Naive B cell (primary cell): ENCODE measurements at regions not wholly inside any gene's neighbourhood (a gene's known extent, or its start where the extent isn't known, plus 50 kb on each side); places are given as distances from the start of the nearest gene placed in this dataset.

Source experiments
- ATAC-seq, 2 donors: fragments of 150-1000 bp; cut with Tn5 transposase; 2 replicates each; pipeline ENCODE4 v1.10.0; 2021; ENCODE audit warnings: low read depth in 2 of 2, mild to moderate bottlenecking in 2 of 2, moderate library complexity in 2 of 2
- DNase-seq: peaks from one replicate; pipeline ENCODE4 v3.0.0; 2022
- H3K27ac Mint-ChIP-seq, 6 donors: one replicate each; pipeline ENCODE4 v1.8.0; 2020 to 2022; ENCODE audit warnings: mild to moderate bottlenecking in 6 of 6, mixed read lengths in 6 of 6, moderate library complexity in 5 of 6, inconsistent platforms in 2 of 6
- H3K27me3 Mint-ChIP-seq, 3 donors: one replicate each; pipeline ENCODE4 v1.8.0; 2021 to 2022; ENCODE audit warnings: mixed read lengths in 3 of 3, mild to moderate bottlenecking in 1 of 3
- H3K36me3 Mint-ChIP-seq, 2 donors: one replicate each; pipeline ENCODE4 v1.8.0; 2020 to 2022; ENCODE audit warnings: mixed read lengths in 2 of 2, inconsistent platforms in 1 of 2, mild to moderate bottlenecking in 1 of 2
- H3K4me1 Mint-ChIP-seq, 3 donors: one replicate each; pipeline ENCODE4 v1.8.0; 2020 to 2022; ENCODE audit warnings: mixed read lengths in 3 of 3, inconsistent platforms in 1 of 3, mild to moderate bottlenecking in 1 of 3, moderate library complexity in 1 of 3
- H3K4me3 Mint-ChIP-seq, 8 donors: one replicate each; pipeline ENCODE4 v1.8.0; 2020 to 2022; ENCODE audit warnings: mild to moderate bottlenecking in 8 of 8, mixed read lengths in 8 of 8, moderate library complexity in 8 of 8, inconsistent platforms in 2 of 8
- H3K9me3 Mint-ChIP-seq, 7 donors: one replicate each; pipeline ENCODE4 v1.8.0; 2020 to 2022; ENCODE audit warnings: mixed read lengths in 7 of 7, mild to moderate bottlenecking in 5 of 7, inconsistent platforms in 2 of 7, moderate library complexity in 1 of 7

DNA sequence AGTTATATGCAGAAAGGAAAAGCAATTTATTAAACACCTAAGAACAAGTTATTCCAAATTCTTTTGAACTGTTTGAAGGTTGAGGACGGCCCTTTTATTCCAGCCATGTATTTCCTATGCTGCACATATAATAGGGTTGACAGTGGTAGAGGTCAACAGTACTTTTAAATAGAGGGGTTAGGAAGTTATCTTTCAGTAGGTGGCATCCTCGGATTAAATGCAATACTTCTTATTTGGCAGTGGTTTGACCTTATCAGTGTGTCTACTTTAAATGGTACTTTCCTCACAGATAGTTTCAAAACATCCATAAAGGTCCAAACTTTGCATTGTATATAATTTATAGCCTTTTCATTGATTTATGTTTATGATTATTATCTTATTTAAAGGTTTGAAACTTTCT, 558.7 kb downstream of the TUSC7 start:
- H3K9me3 Mint-ChIP-seq = peaks cover 0 to 4% (median 0%) of the 10 kb centered on the region in 7 donors
- no peak for ATAC-seq
- no peaks in the 10 kb centered on the region for H3K4me1 Mint-ChIP-seq
- H3K4me3 Mint-ChIP-seq = no peak overlapping the region
- no peak for DNase-seq
- H3K27me3 Mint-ChIP-seq = no peaks in the 10 kb centered on the region
- no peak overlapping the region for H3K27ac Mint-ChIP-seq
- no peaks in the 10 kb centered on the region for H3K36me3 Mint-ChIP-seq

DNA sequence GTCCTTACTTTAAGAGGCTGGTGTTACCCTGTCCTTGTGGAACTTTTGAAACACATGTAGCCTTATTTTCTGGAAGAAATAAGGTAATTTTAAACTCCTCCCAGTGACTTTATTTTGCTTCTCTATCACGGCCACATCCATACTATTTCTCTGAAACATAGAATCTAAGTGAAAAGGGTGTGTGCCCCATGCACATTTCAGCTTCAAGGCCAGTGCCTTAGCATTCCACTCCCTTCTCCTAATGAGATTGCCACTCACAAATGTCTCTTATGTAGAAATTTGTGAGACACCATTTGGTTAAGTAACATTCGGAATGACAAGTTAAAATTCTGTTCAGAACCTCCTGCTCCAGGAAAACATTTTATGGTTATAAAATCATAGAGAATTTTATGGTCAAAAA, 562.7 kb downstream of the TUSC7 start:
- H3K4me3 Mint-ChIP-seq = no peak overlapping the region
- no peaks in the 10 kb centered on the region for H3K36me3 Mint-ChIP-seq
- no peaks in the 10 kb centered on the region for H3K4me1 Mint-ChIP-seq
- DNase-seq = no peak
- H3K9me3 Mint-ChIP-seq = peaks cover 0 to 5% (median 0%) of the 10 kb centered on the region in 7 donors
- H3K27ac Mint-ChIP-seq = no peak overlapping the region
- no peak for ATAC-seq
- H3K27me3 Mint-ChIP-seq = no peaks in the 10 kb centered on the region

DNA sequence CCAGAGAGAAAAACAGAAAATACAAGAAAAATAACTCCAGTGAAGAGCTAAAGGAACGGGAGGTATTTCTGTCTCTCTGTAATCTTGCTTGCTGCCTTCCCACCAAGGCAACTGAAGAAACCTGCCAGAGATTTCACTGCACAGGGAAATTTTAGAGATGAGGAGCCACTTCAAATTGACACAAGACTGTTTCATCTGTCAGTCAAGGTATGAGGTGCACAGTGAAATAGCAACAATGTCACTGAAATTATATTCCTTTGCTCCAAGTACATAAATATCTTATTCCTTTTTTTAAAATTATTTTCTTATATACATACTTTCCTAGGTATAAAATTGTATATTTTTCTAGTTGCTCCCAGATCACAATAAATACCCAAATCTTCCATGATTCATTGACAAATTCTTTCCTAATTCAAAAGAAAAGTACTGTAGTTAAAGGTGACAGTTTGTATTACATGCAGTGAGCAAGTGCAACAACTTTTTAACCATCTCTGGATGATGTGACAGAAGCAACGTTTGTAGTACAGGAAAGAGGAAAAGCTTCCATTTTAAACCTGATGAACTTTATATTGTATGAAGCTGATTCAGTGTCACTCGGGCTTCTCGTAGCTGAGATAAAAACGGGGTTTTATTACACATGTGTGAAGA, 563.4 kb downstream of the TUSC7 start:
- ATAC-seq = no peak
- Mint-ChIP-seq H3K36me3 (no peaks in the 10 kb centered on the region), H3K4me1 (no peaks in the 10 kb centered on the region), H3K27me3 (no peaks in the 10 kb centered on the region), H3K9me3 (peaks cover 0 to 5% (median 0%) of the 10 kb centered on the region in 7 donors), H3K4me3 (peak overlapping the region in 1 of 8 donors; percentile 29), H3K27ac (no peak overlapping the region)
- no peak for DNase-seq

DNA sequence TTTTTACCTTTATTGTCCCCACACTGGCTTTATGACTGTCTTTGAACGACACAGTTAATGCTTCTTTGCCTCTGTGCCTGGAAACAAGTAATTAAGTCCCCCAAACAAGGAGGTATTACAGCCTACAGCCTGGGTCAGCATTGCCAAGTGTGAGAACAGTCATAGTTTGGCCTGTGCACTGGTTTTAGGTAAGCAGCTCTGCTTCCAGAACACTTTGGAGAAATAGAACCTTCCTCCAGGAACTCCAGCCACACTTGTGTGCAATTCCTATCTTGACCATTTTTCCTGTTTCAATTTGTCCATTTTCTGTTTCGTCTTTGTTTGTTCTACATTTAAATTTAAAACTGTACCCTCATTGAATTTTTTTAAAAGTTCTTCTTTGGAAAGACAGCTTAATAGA, 568.2 kb downstream of the TUSC7 start:
- Mint-ChIP-seq H3K27me3 (no peaks in the 10 kb centered on the region), H3K4me1 (no peaks in the 10 kb centered on the region), H3K9me3 (peaks cover 0 to 5% (median 0%) of the 10 kb centered on the region in 7 donors), H3K36me3 (no peaks in the 10 kb centered on the region), H3K4me3 (no peak overlapping the region), H3K27ac (no peak overlapping the region)
- ATAC-seq (no peak), DNase-seq (no peak)

DNA sequence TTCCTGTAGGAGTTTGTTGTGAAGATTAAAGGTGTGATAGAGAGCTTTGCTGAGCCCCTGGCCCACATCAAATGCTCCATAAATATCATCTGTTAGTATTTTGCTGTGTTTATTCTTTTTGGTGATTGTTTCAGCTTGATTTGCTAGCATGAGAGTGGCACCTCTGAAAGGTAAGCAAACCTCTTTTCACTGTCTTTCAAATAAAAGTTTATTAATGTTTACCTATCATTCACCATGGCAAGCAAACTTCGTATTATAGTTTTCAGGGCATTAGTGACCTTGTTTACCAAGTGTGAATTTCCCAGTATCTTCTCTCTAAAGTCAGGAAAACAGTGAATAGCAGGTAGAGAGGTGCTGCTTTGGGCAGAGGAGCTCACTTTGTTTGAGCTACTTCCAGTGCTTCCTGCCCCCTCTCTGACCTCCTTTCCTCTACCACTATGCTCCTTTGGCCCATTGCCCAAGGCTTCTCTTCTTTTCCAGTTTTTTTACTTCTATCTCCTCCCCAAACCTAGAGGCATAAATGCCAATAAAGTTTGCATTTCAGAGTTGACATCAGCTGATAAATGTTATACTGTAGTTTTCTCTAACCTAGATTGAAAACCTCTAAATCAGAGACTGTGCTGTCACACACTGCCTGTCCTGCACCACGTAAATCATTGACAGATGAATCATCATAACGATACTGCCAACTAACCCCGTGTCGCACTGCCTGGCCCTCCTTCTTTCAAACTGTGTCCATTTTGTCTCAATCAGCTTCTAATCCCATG, 569.0 kb downstream of the TUSC7 start:
- no peaks in the 10 kb centered on the region for H3K36me3 Mint-ChIP-seq
- no peak overlapping the region for H3K27ac Mint-ChIP-seq
- H3K27me3 Mint-ChIP-seq = no peaks in the 10 kb centered on the region
- H3K9me3 Mint-ChIP-seq = peaks cover 0 to 5% (median 0%) of the 10 kb centered on the region in 7 donors
- no peak for DNase-seq
- no peak overlapping the region for H3K4me3 Mint-ChIP-seq
- ATAC-seq = no peak
- H3K4me1 Mint-ChIP-seq = no peaks in the 10 kb centered on the region

DNA sequence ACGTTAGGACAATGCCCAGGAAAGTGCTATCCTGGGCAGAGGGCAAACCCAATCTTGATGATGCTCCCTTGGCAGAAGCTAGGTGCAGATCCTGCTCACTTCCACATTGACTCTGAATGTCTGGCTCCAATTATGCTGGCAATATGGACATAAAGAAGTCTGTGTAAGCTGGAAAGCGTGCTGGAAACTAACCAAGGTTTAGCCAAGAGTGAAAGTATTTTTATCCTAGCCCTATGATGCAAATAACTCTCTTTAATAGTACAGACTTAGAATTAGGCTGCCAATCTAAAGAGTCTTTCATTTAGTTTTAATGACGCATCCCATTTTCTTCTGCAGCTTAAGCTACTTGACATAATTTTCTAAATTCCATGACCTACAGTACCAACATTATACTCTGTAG, 571.8 kb downstream of the TUSC7 start:
- no peak for DNase-seq
- Mint-ChIP-seq H3K4me1 (no peaks in the 10 kb centered on the region), H3K27me3 (no peaks in the 10 kb centered on the region), H3K27ac (no peak overlapping the region), H3K9me3 (peaks cover 0 to 4% (median 0%) of the 10 kb centered on the region in 7 donors), H3K36me3 (no peaks in the 10 kb centered on the region), H3K4me3 (no peak overlapping the region)
- no peak for ATAC-seq

DNA sequence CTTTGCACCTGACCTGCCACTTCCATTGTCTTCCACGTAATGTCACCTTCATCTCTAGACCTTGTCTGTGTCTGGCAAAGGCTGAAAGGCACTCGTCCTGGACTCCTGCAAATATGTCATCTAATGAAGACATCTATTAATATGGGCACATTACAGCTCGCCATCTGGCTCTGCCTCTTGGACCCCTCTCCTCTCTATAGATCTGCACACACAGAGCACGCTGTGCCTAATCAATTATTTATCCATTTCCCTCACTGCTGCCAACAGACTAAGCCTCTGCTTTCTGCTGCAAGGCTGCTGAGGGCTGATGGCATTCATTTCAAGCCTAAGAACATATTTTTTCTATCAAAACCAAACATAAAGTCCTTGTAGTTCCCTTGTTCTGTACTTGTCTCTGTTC, 573.0 kb downstream of the TUSC7 start:
- no peak for ATAC-seq
- no peaks in the 10 kb centered on the region for H3K27me3 Mint-ChIP-seq
- no peak overlapping the region for H3K4me3 Mint-ChIP-seq
- no peaks in the 10 kb centered on the region for H3K4me1 Mint-ChIP-seq
- H3K27ac Mint-ChIP-seq = no peak overlapping the region
- H3K9me3 Mint-ChIP-seq = no peaks in the 10 kb centered on the region
- no peak for DNase-seq
- H3K36me3 Mint-ChIP-seq = no peaks in the 10 kb centered on the region

DNA sequence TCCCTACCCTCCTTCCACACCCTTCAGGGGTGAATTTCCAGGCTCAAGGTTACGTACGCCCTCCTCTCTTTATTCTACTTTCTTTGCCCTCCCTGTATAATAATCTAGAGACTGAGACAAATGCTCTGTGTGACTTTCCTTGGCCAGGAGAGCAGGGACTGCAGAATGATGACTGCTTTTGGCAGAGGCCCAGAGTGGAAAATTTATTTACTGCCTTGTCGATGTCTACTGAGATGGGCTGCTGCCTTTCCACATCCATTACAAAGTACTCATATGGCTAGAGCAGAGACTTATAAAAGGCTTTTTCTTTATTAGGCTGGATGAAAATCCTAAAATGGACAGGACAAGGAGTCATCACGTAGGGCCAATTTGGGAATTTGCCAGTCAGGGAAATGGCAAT, 576.2 kb downstream of the TUSC7 start:
- no peaks in the 10 kb centered on the region for H3K9me3 Mint-ChIP-seq
- no peak for ATAC-seq
- H3K4me1 Mint-ChIP-seq = no peaks in the 10 kb centered on the region
- no peak overlapping the region for H3K4me3 Mint-ChIP-seq
- peak overlapping the region in 1 of 6 donors; percentile 36 for H3K27ac Mint-ChIP-seq
- H3K27me3 Mint-ChIP-seq = no peaks in the 10 kb centered on the region
- no peak for DNase-seq
- H3K36me3 Mint-ChIP-seq = no peaks in the 10 kb centered on the region

DNA sequence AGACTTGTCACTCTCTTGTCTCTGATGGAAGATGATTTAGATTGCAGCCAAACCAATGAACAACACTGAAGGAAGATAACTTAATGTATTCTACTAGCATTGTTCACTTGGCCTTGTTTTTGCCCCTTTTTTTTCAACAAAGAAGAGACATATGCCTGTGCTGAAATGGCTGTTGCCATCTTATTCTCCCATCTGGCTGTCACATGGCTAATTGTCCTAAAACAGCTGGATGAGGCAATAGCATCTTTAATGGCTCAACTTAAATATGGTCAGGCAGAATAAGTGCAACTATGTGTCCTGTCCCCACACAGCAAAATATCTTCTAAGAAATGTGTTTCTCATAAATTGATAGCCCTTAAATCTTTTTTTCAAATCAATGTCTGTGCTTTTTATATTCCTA, 576.9 kb downstream of the TUSC7 start:
- no peaks in the 10 kb centered on the region for H3K9me3 Mint-ChIP-seq
- no peaks in the 10 kb centered on the region for H3K27me3 Mint-ChIP-seq
- DNase-seq = no peak
- H3K36me3 Mint-ChIP-seq = no peaks in the 10 kb centered on the region
- no peak for ATAC-seq
- H3K4me3 Mint-ChIP-seq = no peak overlapping the region
- H3K27ac Mint-ChIP-seq = no peak overlapping the region
- H3K4me1 Mint-ChIP-seq = no peaks in the 10 kb centered on the region

DNA sequence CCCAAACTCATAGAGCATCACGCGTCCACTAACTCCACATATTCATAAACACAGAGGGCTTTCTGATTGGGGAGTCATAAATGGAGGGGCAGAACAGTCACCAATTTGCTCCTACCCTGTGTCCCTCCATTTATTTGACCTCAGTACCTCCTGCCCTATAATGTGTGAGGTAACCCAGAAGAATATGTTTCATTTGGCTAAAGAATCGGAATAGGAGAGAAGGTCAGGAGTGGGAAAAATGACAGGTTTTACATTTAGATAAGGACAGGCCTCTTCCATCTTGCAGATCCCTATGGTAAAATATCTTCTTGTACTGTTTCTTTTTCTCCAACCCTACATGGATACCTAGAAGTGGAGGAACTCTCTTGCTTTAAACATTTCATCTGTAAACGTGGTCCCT, 578.0 kb downstream of the TUSC7 start:
- no peak for ATAC-seq
- H3K4me1 Mint-ChIP-seq = no peaks in the 10 kb centered on the region
- H3K27me3 Mint-ChIP-seq = no peaks in the 10 kb centered on the region
- no peak overlapping the region for H3K27ac Mint-ChIP-seq
- no peaks in the 10 kb centered on the region for H3K36me3 Mint-ChIP-seq
- no peaks in the 10 kb centered on the region for H3K9me3 Mint-ChIP-seq
- no peak overlapping the region for H3K4me3 Mint-ChIP-seq
- no peak for DNase-seq

DNA sequence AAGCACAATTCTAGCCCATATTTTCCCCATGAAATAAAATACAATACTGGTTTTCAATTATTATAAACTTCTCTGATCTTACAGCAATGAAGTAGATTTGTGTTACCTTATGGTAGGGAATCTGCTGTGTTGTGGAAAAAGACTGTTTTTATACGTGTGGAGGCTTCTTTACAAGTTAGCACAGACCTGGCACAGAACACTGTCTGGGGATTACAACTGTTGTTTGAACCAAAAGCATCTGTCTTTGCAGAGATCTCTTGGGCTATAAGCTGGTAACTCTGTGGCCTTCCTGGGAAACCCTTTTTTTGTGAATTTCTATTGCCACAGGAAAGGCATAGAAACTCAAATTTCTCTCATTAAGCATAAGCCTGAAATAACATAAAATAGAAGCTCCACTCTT, 581.9 kb downstream of the TUSC7 start:
- Mint-ChIP-seq H3K4me3 (no peak overlapping the region), H3K27me3 (no peaks in the 10 kb centered on the region), H3K36me3 (no peaks in the 10 kb centered on the region), H3K4me1 (no peaks in the 10 kb centered on the region), H3K27ac (no peak overlapping the region), H3K9me3 (peaks cover 0 to 2% (median 0%) of the 10 kb centered on the region in 7 donors)
- DNase-seq = no peak
- no peak for ATAC-seq

DNA sequence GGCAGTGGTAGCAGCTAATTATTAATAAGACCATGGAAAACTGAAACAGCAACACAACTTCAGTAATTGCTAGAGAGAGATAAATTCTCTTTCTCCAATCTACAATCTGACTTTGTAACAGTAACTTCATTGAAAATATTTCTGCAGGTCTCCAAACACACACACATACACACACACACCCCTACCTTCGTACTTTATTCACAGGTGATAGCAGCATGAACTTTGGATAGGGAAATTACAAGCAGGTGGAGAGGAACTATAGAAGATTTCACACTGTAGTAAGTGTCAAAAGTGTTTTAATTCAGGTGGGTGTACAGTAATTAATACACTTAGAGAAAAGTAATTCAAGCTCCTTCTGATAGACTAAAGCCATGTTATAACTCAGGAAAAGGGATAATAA, 587.5 kb downstream of the TUSC7 start:
- Mint-ChIP-seq H3K36me3 (no peaks in the 10 kb centered on the region), H3K27ac (no peak overlapping the region), H3K27me3 (no peaks in the 10 kb centered on the region), H3K4me3 (no peak overlapping the region), H3K9me3 (peaks cover 0 to 2% (median 0%) of the 10 kb centered on the region in 7 donors), H3K4me1 (no peaks in the 10 kb centered on the region)
- DNase-seq = no peak
- no peak for ATAC-seq

DNA sequence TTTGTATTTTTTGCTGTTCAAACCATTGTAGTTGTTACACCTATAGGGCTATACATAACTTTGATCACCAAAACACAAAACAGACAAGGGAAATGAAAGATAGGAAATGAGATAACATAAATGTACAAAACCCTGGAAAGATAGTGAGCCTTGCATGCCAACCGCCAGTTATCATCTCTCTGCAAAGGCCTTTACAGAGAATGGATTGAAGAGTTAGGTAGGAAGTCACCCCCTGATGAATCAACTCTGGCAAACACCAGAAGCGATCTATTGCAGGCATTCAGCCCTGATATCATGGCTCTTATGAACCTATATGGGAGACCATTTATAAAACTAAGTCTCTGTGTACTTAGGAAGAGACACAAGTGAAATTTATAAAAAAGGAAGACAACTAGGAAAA, 588.0 kb downstream of the TUSC7 start:
- peaks cover 0 to 2% (median 0%) of the 10 kb centered on the region in 7 donors for H3K9me3 Mint-ChIP-seq
- H3K27ac Mint-ChIP-seq = no peak overlapping the region
- no peaks in the 10 kb centered on the region for H3K4me1 Mint-ChIP-seq
- H3K27me3 Mint-ChIP-seq = no peaks in the 10 kb centered on the region
- H3K36me3 Mint-ChIP-seq = no peaks in the 10 kb centered on the region
- DNase-seq (no peak), ATAC-seq (no peak)
- H3K4me3 Mint-ChIP-seq = no peak overlapping the region

DNA sequence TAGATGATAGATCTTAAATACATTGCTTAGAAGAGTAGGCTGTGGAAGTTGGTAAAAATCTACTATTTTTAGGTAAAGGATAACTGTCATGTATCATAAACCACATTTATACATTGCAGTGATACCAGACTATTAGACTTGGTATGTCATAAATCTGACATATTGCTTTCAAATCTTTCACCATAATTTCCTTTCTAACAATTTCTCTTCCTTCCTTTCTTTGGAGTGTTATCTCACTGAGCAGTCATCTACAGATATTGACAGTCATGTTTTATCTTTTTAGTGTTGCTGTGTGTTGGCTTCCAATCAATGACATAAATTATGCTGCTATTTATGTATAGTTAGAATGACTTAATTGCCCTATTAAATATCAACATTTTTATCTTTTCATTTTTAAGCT, 588.7 kb downstream of the TUSC7 start:
- H3K4me3 Mint-ChIP-seq = no peak overlapping the region

More for the DNA sequence above, 588.7 kb downstream of the TUSC7 start:
- no peaks in the 10 kb centered on the region for H3K27me3 Mint-ChIP-seq
- H3K9me3 Mint-ChIP-seq = peaks cover 0 to 2% (median 0%) of the 10 kb centered on the region in 7 donors
- no peaks in the 10 kb centered on the region for H3K36me3 Mint-ChIP-seq
- no peak for DNase-seq
- H3K27ac Mint-ChIP-seq = no peak overlapping the region
- no peaks in the 10 kb centered on the region for H3K4me1 Mint-ChIP-seq
- ATAC-seq = no peak
